Natural killer cell (primary cell): ENCODE measurements at regions not wholly inside any gene's neighbourhood (a gene's known extent, or its start where the extent isn't known, plus 50 kb on each side); places are given as distances from the start of the nearest gene placed in this dataset.
"Not testable (repeated sequence)": the region's sequence is repeated elsewhere in the genome, so short reads cannot be mapped to it uniquely, and the experiment has no call there.

ENCODE experiments used
- ATAC-seq, 3 donors: fragments of 150-1000 bp in 2 of 3; fragments of 200-7000 bp in 1 of 3; cut with Tn5 transposase; 1 replicate in 1 of 3; 2 replicates in 2 of 3; pipeline ENCODE4 v1.10.0; 2021; ENCODE audit warnings: mild to moderate bottlenecking in 2 of 3, moderate library complexity in 2 of 3
- DNase-seq, 2 donors: peaks; one replicate each; pipeline versions ENCODE4 v3.0.0 to v3.0.0-alpha.2; 2013 to 2021; ENCODE audit warnings: mixed read lengths in 1 of 2
- H3K27ac ChIP-seq: one replicate; pipeline ENCODE4 v1.5.1; 2013; ENCODE audit warnings: mild to moderate bottlenecking, low read length
- H3K27me3 ChIP-seq: one replicate; pipeline ENCODE4 v1.6.1; 2013; ENCODE audit warnings: low read length; ENCODE audit not compliant: control insufficient read depth, insufficient read depth
- H3K36me3 ChIP-seq: one replicate; pipeline ENCODE4 v1.6.1; 2013; ENCODE audit warnings: low read length; ENCODE audit not compliant: control insufficient read depth, insufficient read depth
- H3K4me1 ChIP-seq: one replicate; pipeline ENCODE4 v1.6.1; 2013; ENCODE audit warnings: low read length; ENCODE audit not compliant: control insufficient read depth, insufficient read depth
- H3K4me3 ChIP-seq: one replicate; pipeline ENCODE4 v1.5.1; 2013; ENCODE audit warnings: low read length
- H3K9me3 ChIP-seq: one replicate; pipeline ENCODE4 v1.6.1; 2013; ENCODE audit warnings: low read length; ENCODE audit not compliant: control insufficient read depth, insufficient read depth
- H3K27ac Mint-ChIP-seq, 2 donors: one replicate each; pipeline ENCODE4 v1.8.0; 2022; ENCODE audit warnings: mild to moderate bottlenecking in 2 of 2, mixed read lengths in 2 of 2, moderate library complexity in 1 of 2
- H3K27me3 Mint-ChIP-seq, 2 donors: one replicate each; pipeline ENCODE4 v1.8.0; 2022; ENCODE audit warnings: low read depth in 2 of 2, mixed read lengths in 2 of 2
- H3K36me3 Mint-ChIP-seq: one replicate; pipeline ENCODE4 v1.8.0; 2022; ENCODE audit warnings: mixed read lengths
- H3K4me1 Mint-ChIP-seq, 2 donors: one replicate each; pipeline ENCODE4 v1.8.0; 2022; ENCODE audit warnings: mixed read lengths in 2 of 2
- H3K4me3 Mint-ChIP-seq: one replicate; pipeline ENCODE4 v1.8.0; 2022; ENCODE audit warnings: mild to moderate bottlenecking, moderate library complexity, mixed read lengths
- H3K9me3 Mint-ChIP-seq, 2 donors: one replicate each; pipeline ENCODE4 v1.8.0; 2022; ENCODE audit warnings: mixed read lengths in 2 of 2
- WGBS: methylation state at CpG from one replicate; pipeline ENCODE4 v1.1.7; 2013; ENCODE audit warnings: missing lambda C conversion rate; ENCODE audit not compliant: insufficient coverage; 5-methylcytosine and 5-hydroxymethylcytosine counted together
- intact Hi-C: fragments of 100-400 bp; cut with micrococcal nuclease; formaldehyde crosslinking; loops from one replicate; pipeline ENCODE4 v1.14.2; 2022
- TF ChIP-seq, protein P1 (sequence below): fragments of 200-600 bp; IDR thresholded peaks from one replicate; pipeline ENCODE4 v1.8.0; 2022; ENCODE audit warnings: antibody characterized with exemption

DNA sequence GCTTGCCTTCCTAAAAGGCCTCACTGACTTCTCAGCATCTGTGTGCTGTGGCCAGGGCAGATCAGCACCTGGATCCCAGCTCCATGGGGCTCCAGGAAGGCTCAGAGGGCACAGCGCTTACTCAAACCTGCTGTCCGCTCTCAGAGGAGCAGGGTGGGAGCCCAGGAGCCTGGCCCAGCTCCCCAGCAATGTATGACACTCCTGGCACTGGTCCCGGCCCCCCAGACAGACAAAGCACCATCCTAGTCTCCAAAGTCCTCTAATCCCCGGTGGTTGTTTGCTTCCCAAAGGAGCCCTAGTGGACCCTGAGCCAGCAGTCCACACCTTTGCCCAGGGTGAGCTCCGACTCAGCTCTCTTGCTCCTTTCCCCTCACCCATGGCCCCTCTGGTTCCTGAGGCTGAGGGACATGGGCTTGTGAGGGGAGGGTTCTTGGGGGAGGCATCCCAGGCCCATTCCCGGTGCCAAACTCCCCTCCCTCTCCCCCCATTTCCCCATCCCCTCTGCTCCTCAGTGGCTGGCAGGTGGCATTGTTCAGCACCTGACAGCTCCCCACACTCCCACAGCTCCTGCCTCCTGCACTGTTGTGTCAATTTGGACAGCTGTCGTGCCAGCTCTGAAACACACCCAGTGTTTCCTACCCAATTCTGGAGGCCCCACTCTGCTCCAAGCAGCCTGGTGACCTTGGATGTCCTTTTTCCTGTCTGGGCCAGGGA is 164.3 kb downstream of the TRIM43 start:
- H3K4me3 ChIP-seq, H3K36me3 Mint-ChIP-seq, intact Hi-C loops: not testable (repeated sequence)

DNA sequence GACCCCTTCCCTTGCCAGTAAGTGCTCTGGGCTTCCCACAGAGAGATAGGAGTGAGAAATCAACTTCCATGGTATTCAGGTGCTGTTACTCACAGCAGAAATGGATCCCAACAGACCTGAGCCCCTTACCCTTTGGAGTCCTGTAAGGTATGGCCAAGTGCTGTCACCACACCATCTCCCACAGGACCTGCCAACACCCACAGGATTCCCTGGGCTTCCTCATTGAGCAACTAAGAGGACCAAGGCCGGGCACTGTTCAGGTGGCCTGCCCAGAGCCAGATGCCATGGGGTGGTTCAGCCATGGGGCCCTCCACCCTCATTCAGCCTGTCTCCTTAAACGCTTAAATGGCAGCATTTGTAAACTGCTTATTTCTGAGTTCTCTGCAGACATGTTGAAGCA is 166.2 kb downstream of the TRIM43 start:
- ATAC-seq (no peak), DNase-seq (no peak)
- intact Hi-C loops = no loop called here
- Histone ChIP-seq H3K4me1 (no peaks in the 10 kb centered on the region), H3K4me3 (no peak overlapping the region), H3K27me3 (no peaks in the 10 kb centered on the region), H3K27ac (no peak overlapping the region), H3K36me3 (no peaks in the 10 kb centered on the region), H3K9me3 (no peaks in the 10 kb centered on the region)
- Mint-ChIP-seq H3K9me3 (no peaks in the 10 kb centered on the region), H3K27me3 (no peaks in the 10 kb centered on the region), H3K4me1 (no peaks in the 10 kb centered on the region), H3K27ac (no peak overlapping the region), H3K36me3 (no peaks in the 10 kb centered on the region), H3K4me3 (no peak overlapping the region)
- 46% methylated on average over 2 of the region's 2 CpGs for WGBS
- TF ChIP-seq, protein P1, sequence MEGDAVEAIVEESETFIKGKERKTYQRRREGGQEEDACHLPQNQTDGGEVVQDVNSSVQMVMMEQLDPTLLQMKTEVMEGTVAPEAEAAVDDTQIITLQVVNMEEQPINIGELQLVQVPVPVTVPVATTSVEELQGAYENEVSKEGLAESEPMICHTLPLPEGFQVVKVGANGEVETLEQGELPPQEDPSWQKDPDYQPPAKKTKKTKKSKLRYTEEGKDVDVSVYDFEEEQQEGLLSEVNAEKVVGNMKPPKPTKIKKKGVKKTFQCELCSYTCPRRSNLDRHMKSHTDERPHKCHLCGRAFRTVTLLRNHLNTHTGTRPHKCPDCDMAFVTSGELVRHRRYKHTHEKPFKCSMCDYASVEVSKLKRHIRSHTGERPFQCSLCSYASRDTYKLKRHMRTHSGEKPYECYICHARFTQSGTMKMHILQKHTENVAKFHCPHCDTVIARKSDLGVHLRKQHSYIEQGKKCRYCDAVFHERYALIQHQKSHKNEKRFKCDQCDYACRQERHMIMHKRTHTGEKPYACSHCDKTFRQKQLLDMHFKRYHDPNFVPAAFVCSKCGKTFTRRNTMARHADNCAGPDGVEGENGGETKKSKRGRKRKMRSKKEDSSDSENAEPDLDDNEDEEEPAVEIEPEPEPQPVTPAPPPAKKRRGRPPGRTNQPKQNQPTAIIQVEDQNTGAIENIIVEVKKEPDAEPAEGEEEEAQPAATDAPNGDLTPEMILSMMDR = no peak

More for the DNA sequence above, 164.3 kb downstream of the TRIM43 start:
- H3K9me3 ChIP-seq, H3K4me3 Mint-ChIP-seq, H3K4me1 ChIP-seq, H3K27ac ChIP-seq, H3K36me3 ChIP-seq, H3K9me3 Mint-ChIP-seq, ATAC-seq, H3K27me3 Mint-ChIP-seq, H3K4me1 Mint-ChIP-seq, DNase-seq, H3K27me3 ChIP-seq, H3K27ac Mint-ChIP-seq: not testable (repeated sequence)
- 82% methylated on average over 6 of the region's 7 CpGs for WGBS

DNA sequence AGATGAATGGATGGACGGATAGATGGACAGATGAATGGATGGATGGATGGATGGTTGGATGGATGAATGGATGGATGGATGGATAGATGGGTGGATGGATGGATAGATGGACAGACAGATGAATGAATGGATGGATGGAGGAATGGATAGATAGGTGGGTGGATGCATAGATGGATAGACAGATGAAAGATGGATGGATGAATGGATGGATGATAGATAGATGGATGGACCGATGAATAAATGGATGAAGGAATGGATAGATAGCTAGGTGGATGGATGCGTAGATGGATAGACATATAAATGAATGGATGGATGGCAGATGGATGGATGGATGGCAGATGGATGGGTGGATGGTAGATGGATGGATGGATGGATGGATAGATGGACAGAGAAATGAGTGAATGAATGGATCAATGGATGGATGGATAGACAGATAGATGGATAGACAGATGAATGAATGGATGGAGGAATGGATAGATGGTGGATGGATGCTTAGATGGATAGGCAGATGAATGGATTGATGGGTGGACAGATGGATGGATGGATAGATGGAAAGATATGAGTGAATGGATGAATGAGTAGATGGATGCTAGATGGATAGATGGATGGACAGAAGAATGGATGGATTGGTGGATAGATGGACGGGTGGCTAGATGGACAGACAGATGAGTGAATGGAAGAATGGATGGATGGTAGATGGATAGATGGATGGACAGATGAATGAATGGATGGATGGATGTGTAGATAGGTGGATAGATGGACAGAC is 167.9 kb downstream of the TRIM43 start:
- no peaks in the 10 kb centered on the region for H3K27me3 Mint-ChIP-seq

More for the DNA sequence above, 167.9 kb downstream of the TRIM43 start:
- TF ChIP-seq, protein P1 = no peak
- Histone ChIP-seq H3K36me3 (no peaks in the 10 kb centered on the region), H3K4me1 (no peaks in the 10 kb centered on the region), H3K9me3 (no peaks in the 10 kb centered on the region), H3K27me3 (no peaks in the 10 kb centered on the region), H3K4me3 (no peak overlapping the region), H3K27ac (no peak overlapping the region)
- no peaks in the 10 kb centered on the region for H3K9me3 Mint-ChIP-seq
- no peak overlapping the region for H3K27ac Mint-ChIP-seq
- intact Hi-C loops = no loop called here
- H3K36me3 Mint-ChIP-seq = no peaks in the 10 kb centered on the region
- H3K4me3 Mint-ChIP-seq = no peak overlapping the region
- ATAC-seq (no peak), DNase-seq (no peak)
- 85% methylated on average over 4 of the region's 4 CpGs for WGBS
- no peaks in the 10 kb centered on the region for H3K4me1 Mint-ChIP-seq
